H1 (cell line): ENCODE measurements at regions not wholly inside any gene's neighbourhood (a gene's known extent, or its start where the extent isn't known, plus 50 kb on each side); places are given as distances from the start of the nearest gene placed in this dataset.

Experiments used
- CTCF ChIA-PET: fragments of 300-600 bp; sonication (Branson Sonifier 250); formaldehyde crosslinking; loops from one replicate; lab custom pipeline; 2021; ENCODE audit not compliant: partially characterized antibody; lab: Charles Lee
- POLR2A ChIA-PET: fragments of 300-600 bp; sonication (Branson Sonifier 250); formaldehyde crosslinking; loops from one replicate; lab custom pipeline; 2021; ENCODE audit warnings: inconsistent platforms; ENCODE audit not compliant: partially characterized antibody; lab: Charles Lee
- DNase-seq, 2 experiments: peaks; one replicate each; pipeline versions ENCODE4 v3.0.0 to v3.0.0-alpha.2; 2010 to 2022; ENCODE audit warnings: low spot score in 2 of 2, low read depth in 1 of 2, mixed read lengths in 1 of 2
- FAIRE-seq: peaks from 2 replicates; lab custom pipeline; 2011; peaks lifted over from hg19 to GRCh38; lab: Jason Lieb, UNC
- H2AFZ ChIP-seq: 2 replicates; pipeline ENCODE4 v1.8.1; 2012; ENCODE audit warnings: low read length, inconsistent platforms
- H2AK5ac ChIP-seq: 2 replicates; pipeline ENCODE4 v1.6.1; 2013; ENCODE audit warnings: low read depth, low read length
- H2BK120ac ChIP-seq: replicated peaks from 2 replicates; pipeline ENCODE3; 2013; ENCODE audit warnings: low read depth, low read length, inconsistent platforms
- H2BK12ac ChIP-seq: 2 replicates; pipeline ENCODE4 v1.6.1; 2013; ENCODE audit warnings: low read depth, low read length
- H2BK15ac ChIP-seq: 2 replicates; pipeline ENCODE4 v1.6.1; 2013; ENCODE audit warnings: low read length
- H2BK20ac ChIP-seq: 2 replicates; pipeline ENCODE4 v1.6.1; 2013; ENCODE audit warnings: low read length
- H2BK5ac ChIP-seq: 2 replicates; pipeline ENCODE4 v1.6.1; 2013; ENCODE audit warnings: low read depth, low read length
- H3K14ac ChIP-seq: 2 replicates; pipeline ENCODE4 v1.6.1; 2013; ENCODE audit warnings: inconsistent platforms; ENCODE audit not compliant: insufficient read length
- H3K18ac ChIP-seq: 2 replicates; pipeline ENCODE4 v1.6.1; 2013; ENCODE audit warnings: low read length; ENCODE audit errors: extremely low read depth
- H3K23ac ChIP-seq: 2 replicates; pipeline ENCODE4 v1.6.1; 2013; ENCODE audit warnings: inconsistent platforms; ENCODE audit not compliant: insufficient read length
- H3K23me2 ChIP-seq: 2 replicates; pipeline ENCODE4 v1.6.1; 2013; ENCODE audit warnings: low read depth, low read length
- H3K27ac ChIP-seq: 2 replicates; pipeline ENCODE4 v1.6.1; 2011; ENCODE audit warnings: low read depth, low read length, inconsistent platforms
- H3K27me3 ChIP-seq, 4 experiments: replicated peaks in 1 of 4; 1 replicate in 1 of 4; 2 replicates in 3 of 4; pipeline versions ENCODE4 v1.6.1 to v1.8.1; 2011 to 2013; ENCODE audit warnings: low read length in 3 of 4, mild to moderate bottlenecking in 3 of 4, inconsistent platforms in 2 of 4, mixed read lengths in 2 of 4, moderate library complexity in 1 of 4; ENCODE audit not compliant: control insufficient read depth in 3 of 4, insufficient read depth in 3 of 4; ENCODE audit errors: extremely low read depth in 1 of 4
- H3K36me3 ChIP-seq, 4 experiments: 2 replicates each; pipeline versions ENCODE4 v1.6.1 to v1.8.1; 2011 to 2013; ENCODE audit warnings: mild to moderate bottlenecking in 4 of 4, low read length in 3 of 4, moderate library complexity in 2 of 4, control low read depth in 1 of 4, inconsistent platforms in 1 of 4; ENCODE audit not compliant: insufficient read depth in 4 of 4, control insufficient read depth in 2 of 4
- H3K4ac ChIP-seq: replicated peaks from 2 replicates; pipeline ENCODE3; 2013; ENCODE audit warnings: low read length, low read depth, mixed read lengths, inconsistent platforms; ENCODE audit not compliant: insufficient read length
- H3K4me1 ChIP-seq, 4 experiments: replicated peaks in 1 of 4; 1 replicate in 1 of 4; 2 replicates in 3 of 4; pipeline versions ENCODE4 v1.6.1 to v1.8.1; 2011 to 2013; ENCODE audit warnings: low read length in 3 of 4, inconsistent platforms in 2 of 4, mixed read lengths in 1 of 4; ENCODE audit not compliant: insufficient read depth in 4 of 4, control insufficient read depth in 3 of 4
- H3K4me2 ChIP-seq, 2 experiments: 2 replicates each; pipeline versions ENCODE4 v1.6.1 to v1.8.1; 2011 to 2013; ENCODE audit warnings: low read depth in 2 of 2, low read length in 2 of 2, control low read depth in 1 of 2, inconsistent platforms in 1 of 2, mild to moderate bottlenecking in 1 of 2; ENCODE audit not compliant: insufficient read depth in 1 of 2
- H3K4me3 ChIP-seq, 4 experiments: fragments of 200-600, 300-600 bp in 1 of 4; sonication (generic), shearing (Covaris generic), sonication (Bioruptor Twin) in 1 of 4; 2 replicates each; pipeline versions ENCODE4 v1.5.1 to v1.8.1; 2011 to 2016; ENCODE audit warnings: low read length in 4 of 4, low read depth in 3 of 4, control low read depth in 2 of 4, inconsistent platforms in 2 of 4, mild to moderate bottlenecking in 2 of 4, mixed read lengths in 1 of 4, moderate library complexity in 1 of 4; ENCODE audit not compliant: insufficient read depth in 2 of 4; ENCODE audit errors: extremely low read depth in 1 of 4
- H3K56ac ChIP-seq: replicated peaks from 2 replicates; pipeline ENCODE3; 2013; ENCODE audit warnings: low read depth, mild to moderate bottlenecking, mixed read lengths, low read length, inconsistent platforms; ENCODE audit not compliant: insufficient read length
- H3K79me1 ChIP-seq: 2 replicates; pipeline ENCODE4 v1.6.1; 2013; ENCODE audit warnings: low read depth, low read length, control low read depth
- H3K79me2 ChIP-seq, 2 experiments: 2 replicates each; pipeline versions ENCODE4 v1.6.1 to v1.8.1; 2012 to 2013; ENCODE audit warnings: low read length in 2 of 2, mild to moderate bottlenecking in 2 of 2, inconsistent platforms in 1 of 2; ENCODE audit not compliant: insufficient read depth in 2 of 2, control insufficient read depth in 1 of 2
- H3K9ac ChIP-seq, 4 experiments: replicated peaks in 1 of 4; 1 replicate in 1 of 4; 2 replicates in 3 of 4; pipeline versions ENCODE4 v1.6.1 to v1.8.1; 2011 to 2013; ENCODE audit warnings: low read depth in 3 of 4, low read length in 3 of 4, control low read depth in 2 of 4, mild to moderate bottlenecking in 2 of 4, moderate library complexity in 2 of 4, inconsistent platforms in 1 of 4; ENCODE audit errors: extremely low read depth in 1 of 4
- H3K9me3 ChIP-seq, 2 experiments: 2 replicates each; pipeline versions ENCODE4 v1.6.1 to v1.8.1; 2012 to 2013; ENCODE audit warnings: mild to moderate bottlenecking in 2 of 2, moderate library complexity in 2 of 2, control low read depth in 1 of 2, inconsistent platforms in 1 of 2, low read depth in 1 of 2, low read length in 1 of 2, mixed read lengths in 1 of 2; ENCODE audit not compliant: insufficient read depth in 2 of 2
- H4K20me1 ChIP-seq, 2 experiments: replicated peaks in 1 of 2; 2 replicates each; pipeline versions ENCODE3 to v1.8.1; 2011 to 2013; ENCODE audit warnings: inconsistent platforms in 2 of 2, low read length in 2 of 2, mild to moderate bottlenecking in 1 of 2; ENCODE audit not compliant: insufficient read depth in 2 of 2, control insufficient read depth in 1 of 2
- H4K5ac ChIP-seq: 2 replicates; pipeline ENCODE4 v1.6.1; 2013; ENCODE audit warnings: low read length, low read depth, mixed read lengths, inconsistent platforms; ENCODE audit not compliant: insufficient read length
- H4K8ac ChIP-seq: 2 replicates; pipeline ENCODE4 v1.8.0; 2013; ENCODE audit warnings: mild to moderate bottlenecking, moderate library complexity, low read length, inconsistent platforms; ENCODE audit not compliant: insufficient read depth; ENCODE audit errors: extremely low read depth
- H4K91ac ChIP-seq: replicated peaks from 2 replicates; pipeline ENCODE3; 2013; ENCODE audit warnings: low read length, mixed read lengths, inconsistent platforms; ENCODE audit not compliant: insufficient read length
- BCL11A ChIP-seq, 2 experiments: IDR thresholded peaks; one replicate each; pipeline ENCODE4 v1.6.1; 2011; ENCODE audit warnings: low read depth in 2 of 2, low read length in 2 of 2, mild to moderate bottlenecking in 2 of 2
- CEBPB ChIP-seq: IDR thresholded peaks from 2 replicates; pipeline ENCODE4 v1.6.1; 2012; ENCODE audit warnings: low read depth, low read length
- CREB1 ChIP-seq: IDR thresholded peaks from 2 replicates; pipeline ENCODE4 v1.6.1; 2012; ENCODE audit warnings: inconsistent platforms
- E2F6 ChIP-seq: IDR thresholded peaks from 2 replicates; pipeline ENCODE4 v1.6.1; 2012; ENCODE audit warnings: inconsistent platforms
- EP300 ChIP-seq, 2 experiments: IDR thresholded peaks; 1 replicate in 1 of 2; 2 replicates in 1 of 2; pipeline ENCODE4 v1.6.1; 2011 to 2012; ENCODE audit warnings: low read depth in 2 of 2, low read length in 2 of 2, mild to moderate bottlenecking in 2 of 2, borderline replicate concordance in 1 of 2, inconsistent platforms in 1 of 2, moderate library complexity in 1 of 2
- POLR2AphosphoS5 ChIP-seq: IDR thresholded peaks from 2 replicates; pipeline ENCODE4 v1.6.1; 2011; ENCODE audit warnings: low read depth, low read length
- RAD21 ChIP-seq, 2 experiments: IDR thresholded peaks in 1 of 2; conservative IDR thresholded peaks in 1 of 2; 2 replicates each; pipeline ENCODE4 v1.6.1; 2011; ENCODE audit warnings: low read depth in 2 of 2, low read length in 2 of 2, improper control_type of control experiment in 1 of 2, inconsistent platforms in 1 of 2, mild to moderate bottlenecking in 1 of 2, moderate library complexity in 1 of 2
- RXRA ChIP-seq: IDR thresholded peaks from 2 replicates; pipeline ENCODE4 v1.6.1; 2011; ENCODE audit warnings: low read depth, mild to moderate bottlenecking, low read length, moderate library complexity; ENCODE audit not compliant: insufficient read depth
- SIRT6 ChIP-seq: IDR thresholded peaks from one replicate; pipeline ENCODE4 v1.7.1; 2012; ENCODE audit warnings: low read length, inconsistent platforms
- SIX5 ChIP-seq: IDR thresholded peaks from 2 replicates; pipeline ENCODE4 v1.6.1; 2011; ENCODE audit warnings: mild to moderate bottlenecking, low read depth, low read length
- YY1 ChIP-seq: IDR thresholded peaks from 2 replicates; pipeline ENCODE4 v1.6.1; 2011; ENCODE audit warnings: low read depth, mild to moderate bottlenecking, low read length
- WGBS, 2 experiments: shearing (Covaris generic) in 1 of 2; methylation state at CpG; one replicate each; pipeline versions ENCODE4 v1.1.6 to v1.1.7; 2013 to 2015; ENCODE audit warnings: low lambda C conversion rate in 2 of 2, mixed read lengths in 2 of 2, inconsistent platforms in 1 of 2, low coverage in 1 of 2, missing lambda C conversion rate in 1 of 2; ENCODE audit not compliant: insufficient replicate concordance in 2 of 2, insufficient coverage in 1 of 2, insufficient read length in 1 of 2; ENCODE audit errors: extremely low coverage in 1 of 2, missing lambda C conversion rate in 1 of 2; 5-methylcytosine and 5-hydroxymethylcytosine counted together

GRCh38 chrY:19124609-19125008 lies 351.1 kb upstream of the HSFY2 start:
- Histone ChIP-seq H4K91ac (no peak overlapping the region), H3K9me3 (no peaks in the 10 kb centered on the region), H2AK5ac (no peak overlapping the region), H2BK5ac (no peak overlapping the region), H3K36me3 (no peaks in the 10 kb centered on the region), H2BK20ac (no peak overlapping the region), H3K79me2 (no peaks in the 10 kb centered on the region), H3K23ac (no peak overlapping the region), H3K27me3 (no peaks in the 10 kb centered on the region), H3K4ac (no peak overlapping the region), H4K20me1 (no peaks in the 10 kb centered on the region), H3K27ac (no peak overlapping the region), H2BK12ac (no peak overlapping the region), H3K14ac (no peak overlapping the region), H3K4me2 (no peak overlapping the region), H3K9ac (no peak overlapping the region), H3K4me1 (no peaks in the 10 kb centered on the region), H3K4me3 (no peak overlapping the region), H3K23me2 (no peaks in the 10 kb centered on the region), H2AFZ (no peak overlapping the region), H4K5ac (no peak overlapping the region), H2BK120ac (no peak overlapping the region), H3K56ac (no peak overlapping the region), H3K79me1 (no peaks in the 10 kb centered on the region), H2BK15ac (no peak overlapping the region), H4K8ac (no peak overlapping the region), H3K18ac (no peak overlapping the region)
- no peak for DNase-seq
- FAIRE-seq = no peak
- ChIA-PET POLR2A (no interaction called here), CTCF (no interaction called here)
- 92% methylated on average over 2 of the region's 2 CpGs; no CpG with 5 or more reads in 1 of the 2 experiments for WGBS, 2 experiments
- TF ChIP-seq SIX5 (no peak), POLR2AphosphoS5 (no peak), RAD21 (IDR thresholded peaks at IDR 0.05 in 1 of 2, conservative IDR thresholded peaks at IDR 0.05 in 1 of 2; ENCODE audit: low read depth in 2 of 2, low read length in 2 of 2) (no peak), CEBPB (no peak), E2F6 (no peak), RXRA (no peak), YY1 (no peak), EP300 (IDR thresholded peaks at IDR 0.05; ENCODE audit: borderline replicate concordance in 1 of 2, low read depth in 2 of 2, low read length in 2 of 2) (no peak), CREB1 (no peak), BCL11A (IDR thresholded peaks at IDR 0.05; ENCODE audit: low read depth in 2 of 2, low read length in 2 of 2) (no peak), SIRT6 (no peak)
